Chondrocyte (in vitro differentiated cells): ENCODE measurements at regions not wholly inside any gene's neighbourhood (a gene's known extent, or its start where the extent isn't known, plus 50 kb on each side); places are given as distances from the start of the nearest gene placed in this dataset.
"Not testable (repeated sequence)": the region's sequence is repeated elsewhere in the genome, so short reads cannot be mapped to it uniquely, and the experiment has no call there.

Experiments
- DNase-seq: peaks from one replicate; pipeline ENCODE4 v3.0.0; 2021; ENCODE audit warnings: mixed read lengths, low spot score
- H3K27ac Mint-ChIP-seq: one replicate; pipeline ENCODE4 v1.8.0; 2021; ENCODE audit warnings: mild to moderate bottlenecking, moderate library complexity, mixed read lengths; ENCODE audit not compliant: unreplicated experiment
- H3K27me3 Mint-ChIP-seq: 2 replicates; pipeline ENCODE4 v1.8.0; 2021; ENCODE audit warnings: low read depth, mixed read lengths
- H3K36me3 Mint-ChIP-seq: 2 replicates; pipeline ENCODE4 v1.8.0; 2021; ENCODE audit warnings: low read depth, mixed read lengths
- H3K4me1 Mint-ChIP-seq: 2 replicates; pipeline ENCODE4 v1.8.0; 2021; ENCODE audit warnings: low read depth, mild to moderate bottlenecking, mixed read lengths
- H3K4me3 Mint-ChIP-seq: one replicate; pipeline ENCODE4 v1.8.0; 2021; ENCODE audit warnings: mild to moderate bottlenecking, moderate library complexity, mixed read lengths; ENCODE audit not compliant: unreplicated experiment
- H3K9me3 Mint-ChIP-seq: 2 replicates; pipeline ENCODE4 v1.8.0; 2021; ENCODE audit warnings: low read depth, mixed read lengths
- TF ChIP-seq, protein P1 (sequence below): fragments of 200-600 bp; sonication (generic); IDR thresholded peaks from 2 replicates; pipeline ENCODE4 v1.5.0; 2021; ENCODE audit warnings: antibody characterized with exemption, mild to moderate bottlenecking, moderate library complexity

DNA sequence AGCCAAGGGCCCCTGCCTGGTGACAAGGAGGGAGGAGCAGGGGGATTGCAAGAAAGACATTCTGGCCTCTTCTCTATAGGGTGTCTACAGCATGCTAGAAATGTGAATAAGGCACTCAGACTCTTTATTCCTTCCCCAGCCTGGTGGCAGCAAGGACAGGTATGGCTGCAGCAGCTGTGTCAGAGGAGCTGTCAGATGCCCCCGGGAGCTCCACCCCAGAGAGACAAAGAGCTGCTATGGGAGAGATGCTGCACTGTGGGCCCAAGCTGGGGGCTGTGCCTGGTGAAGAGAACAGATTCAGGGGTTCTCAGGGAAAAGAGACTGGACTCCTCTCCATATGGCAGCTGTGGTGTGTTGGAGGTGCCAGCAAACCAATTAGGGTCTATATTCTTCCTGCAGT, 1063.3 kb downstream of the OLFM4 start:
- Mint-ChIP-seq H3K9me3 (peaks cover 28% of the 10 kb centered on the region), H3K4me3 (no peak overlapping the region), H3K4me1 (no peaks in the 10 kb centered on the region), H3K36me3 (no peaks in the 10 kb centered on the region), H3K27ac (no peak overlapping the region), H3K27me3 (peaks cover 1% of the 10 kb centered on the region)
- DNase-seq: no peak
- TF ChIP-seq, protein P1, sequence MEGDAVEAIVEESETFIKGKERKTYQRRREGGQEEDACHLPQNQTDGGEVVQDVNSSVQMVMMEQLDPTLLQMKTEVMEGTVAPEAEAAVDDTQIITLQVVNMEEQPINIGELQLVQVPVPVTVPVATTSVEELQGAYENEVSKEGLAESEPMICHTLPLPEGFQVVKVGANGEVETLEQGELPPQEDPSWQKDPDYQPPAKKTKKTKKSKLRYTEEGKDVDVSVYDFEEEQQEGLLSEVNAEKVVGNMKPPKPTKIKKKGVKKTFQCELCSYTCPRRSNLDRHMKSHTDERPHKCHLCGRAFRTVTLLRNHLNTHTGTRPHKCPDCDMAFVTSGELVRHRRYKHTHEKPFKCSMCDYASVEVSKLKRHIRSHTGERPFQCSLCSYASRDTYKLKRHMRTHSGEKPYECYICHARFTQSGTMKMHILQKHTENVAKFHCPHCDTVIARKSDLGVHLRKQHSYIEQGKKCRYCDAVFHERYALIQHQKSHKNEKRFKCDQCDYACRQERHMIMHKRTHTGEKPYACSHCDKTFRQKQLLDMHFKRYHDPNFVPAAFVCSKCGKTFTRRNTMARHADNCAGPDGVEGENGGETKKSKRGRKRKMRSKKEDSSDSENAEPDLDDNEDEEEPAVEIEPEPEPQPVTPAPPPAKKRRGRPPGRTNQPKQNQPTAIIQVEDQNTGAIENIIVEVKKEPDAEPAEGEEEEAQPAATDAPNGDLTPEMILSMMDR: no peak

DNA sequence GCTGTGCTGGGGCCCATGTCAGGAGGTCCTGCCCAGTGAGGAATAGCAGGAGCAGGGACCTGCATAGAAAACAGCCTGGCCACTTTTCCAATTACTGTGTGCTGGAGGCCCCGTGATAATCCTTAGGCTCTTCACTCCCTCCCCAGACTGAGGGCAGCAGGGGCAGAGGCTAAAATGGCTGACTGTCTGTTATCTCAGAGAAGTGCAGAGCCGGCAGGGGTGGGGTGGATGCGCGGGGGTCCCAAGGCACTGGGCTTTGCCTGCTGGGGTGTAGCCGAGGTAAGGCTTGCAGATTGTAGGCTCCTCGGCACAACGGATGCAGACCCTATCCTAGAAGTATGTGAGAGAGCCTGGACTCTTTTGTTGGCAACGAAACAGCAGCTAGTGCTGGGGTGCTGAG, 1064.1 kb downstream of the OLFM4 start:
- H3K9me3 Mint-ChIP-seq: peaks cover 28% of the 10 kb centered on the region
- no peak overlapping the region for H3K27ac Mint-ChIP-seq
- H3K4me3 Mint-ChIP-seq: no peak overlapping the region
- no peaks in the 10 kb centered on the region for H3K36me3 Mint-ChIP-seq
- H3K4me1 Mint-ChIP-seq: no peaks in the 10 kb centered on the region
- H3K27me3 Mint-ChIP-seq: peaks cover 3% of the 10 kb centered on the region
- DNase-seq: peak; percentile 59
- TF ChIP-seq, protein P1: no peak

DNA sequence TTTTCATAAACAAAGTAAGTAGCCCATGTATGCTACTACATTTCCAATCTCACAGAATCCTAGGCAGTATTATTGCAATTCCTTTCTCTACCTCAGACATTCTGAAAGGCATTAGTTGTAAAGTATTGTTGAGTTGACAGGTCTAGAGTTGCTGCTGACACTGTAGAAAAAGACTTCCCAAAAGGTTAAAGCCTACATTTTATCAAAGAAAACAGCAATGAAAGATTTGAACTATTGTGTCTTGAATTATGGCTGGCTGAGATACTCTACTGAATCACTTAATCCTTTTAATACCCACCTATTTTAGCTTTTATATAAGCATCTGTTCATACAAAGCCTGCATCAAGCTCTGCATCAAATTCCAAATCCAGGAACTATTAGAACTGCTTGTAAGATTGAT, 1082.0 kb downstream of the OLFM4 start:
- no peaks in the 10 kb centered on the region for H3K9me3 Mint-ChIP-seq
- H3K4me3 Mint-ChIP-seq: no peak overlapping the region
- H3K27me3 Mint-ChIP-seq: peaks cover 2% of the 10 kb centered on the region
- no peak for DNase-seq
- no peak overlapping the region for H3K27ac Mint-ChIP-seq
- H3K4me1 Mint-ChIP-seq: no peaks in the 10 kb centered on the region
- TF ChIP-seq, protein P1: no peak
- no peaks in the 10 kb centered on the region for H3K36me3 Mint-ChIP-seq

DNA sequence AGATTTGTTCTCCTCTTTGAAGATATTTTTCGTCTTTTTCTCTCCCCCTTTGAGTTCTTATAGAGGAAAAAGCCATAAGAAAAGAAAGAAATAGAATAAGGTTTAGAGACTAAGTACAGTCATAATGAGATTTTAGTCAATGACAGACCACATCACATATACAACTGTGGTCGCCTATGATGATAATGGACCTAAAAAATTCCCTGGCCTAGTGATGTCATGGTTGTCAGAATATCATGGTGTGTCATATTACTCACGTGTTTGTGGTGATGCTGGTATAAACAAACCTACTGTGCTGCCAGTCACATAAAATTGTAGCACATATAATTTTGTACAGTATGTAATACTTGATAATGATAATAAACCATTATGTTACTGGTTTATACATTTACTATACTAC, 1096.1 kb downstream of the OLFM4 start:
- H3K36me3 Mint-ChIP-seq: no peaks in the 10 kb centered on the region
- no peaks in the 10 kb centered on the region for H3K4me1 Mint-ChIP-seq
- no peaks in the 10 kb centered on the region for H3K9me3 Mint-ChIP-seq
- H3K4me3 Mint-ChIP-seq: no peak overlapping the region
- no peak for DNase-seq
- H3K27ac Mint-ChIP-seq: no peak overlapping the region
- TF ChIP-seq, protein P1: no peak
- no peaks in the 10 kb centered on the region for H3K27me3 Mint-ChIP-seq

DNA sequence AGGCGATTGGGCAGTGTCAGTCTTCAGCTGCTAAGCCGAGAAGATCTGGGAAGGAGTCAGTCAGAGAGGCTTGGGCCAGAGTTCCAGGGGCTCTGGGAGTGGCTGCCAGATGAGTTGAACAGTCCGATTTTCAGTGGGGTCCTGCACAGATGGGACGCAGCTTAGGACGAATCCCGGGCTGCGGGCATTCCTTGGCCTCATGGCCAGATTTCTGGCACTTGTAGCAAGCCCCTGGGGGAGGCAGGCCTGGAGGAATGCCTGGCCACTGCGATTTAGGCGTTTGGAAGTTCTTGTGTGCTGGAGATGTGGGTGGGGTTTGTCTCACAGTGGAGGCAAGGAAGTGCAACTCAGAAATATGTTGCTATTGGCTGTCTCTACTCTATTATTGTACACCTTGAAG, 1102.3 kb downstream of the OLFM4 start:
- not testable (repeated sequence) for H3K27me3 Mint-ChIP-seq, H3K36me3 Mint-ChIP-seq, H3K27ac Mint-ChIP-seq, H3K4me1 Mint-ChIP-seq, H3K4me3 Mint-ChIP-seq, H3K9me3 Mint-ChIP-seq
- peak; percentile 65 for DNase-seq

DNA sequence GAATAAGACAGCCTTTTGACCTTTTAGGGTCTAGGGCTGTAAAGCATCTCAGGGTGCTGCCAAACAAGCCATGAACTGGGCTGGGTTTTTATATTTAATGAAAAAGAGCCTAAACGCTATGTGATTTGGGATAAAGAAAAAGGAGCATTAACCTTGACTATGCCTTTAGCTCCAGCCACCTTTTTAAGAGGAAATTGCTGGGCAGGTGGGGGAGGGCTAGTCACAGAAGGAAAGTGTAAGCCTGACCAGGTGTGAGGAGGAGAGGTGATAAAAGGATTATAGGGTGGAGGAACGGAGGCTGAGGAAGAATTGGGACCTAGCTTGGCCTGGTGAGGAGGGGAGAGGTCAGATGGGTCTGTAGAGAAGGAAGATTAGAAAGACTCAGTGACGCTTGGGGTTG, 1102.8 kb downstream of the OLFM4 start:
- H3K9me3 Mint-ChIP-seq, H3K27me3 Mint-ChIP-seq, H3K27ac Mint-ChIP-seq, H3K4me3 Mint-ChIP-seq, DNase-seq, H3K36me3 Mint-ChIP-seq, H3K4me1 Mint-ChIP-seq: not testable (repeated sequence)

DNA sequence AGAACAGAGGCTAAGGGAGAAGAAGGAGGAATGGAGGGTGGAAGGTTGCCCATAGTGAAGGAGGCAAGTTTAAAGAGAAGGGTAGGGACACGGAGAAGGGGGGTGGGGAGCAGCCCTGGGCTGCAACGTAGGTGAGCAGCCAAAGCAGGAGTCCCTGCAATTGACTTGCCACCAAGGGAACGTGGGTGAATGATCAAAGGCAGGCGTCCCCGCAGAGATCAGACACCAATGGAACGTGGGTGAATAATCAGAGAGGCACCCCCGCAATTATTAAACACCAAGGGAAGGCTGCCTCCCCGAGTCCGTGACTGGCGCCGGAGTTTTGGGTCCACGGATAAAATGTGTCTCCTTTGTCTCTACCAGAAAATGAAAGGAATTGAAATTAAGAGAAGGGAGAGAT, 1103.5 kb downstream of the OLFM4 start:
- H3K4me1 Mint-ChIP-seq: not testable (repeated sequence)

DNA sequence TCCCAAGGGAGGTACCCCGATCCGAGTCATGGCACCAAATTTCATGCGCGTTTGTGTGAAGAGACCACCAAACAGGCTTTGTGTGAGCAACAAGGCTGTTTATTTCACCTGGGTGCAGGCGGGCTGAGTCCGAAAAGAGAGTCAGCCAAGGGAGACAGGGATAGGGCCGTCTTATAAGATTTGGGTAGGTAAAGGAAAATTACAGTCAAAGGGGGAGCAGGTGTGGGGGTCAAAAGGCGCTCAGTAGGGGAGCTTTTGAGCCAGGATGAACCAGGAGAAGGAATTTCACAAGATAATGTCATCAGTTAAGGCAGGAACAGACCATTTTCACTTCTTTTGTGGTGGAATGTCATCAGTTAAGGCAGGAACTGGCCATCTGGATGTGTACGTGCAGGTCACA, 1104.1 kb downstream of the OLFM4 start:
- DNase-seq: peak; percentile 41
- H3K36me3 Mint-ChIP-seq, H3K4me1 Mint-ChIP-seq, H3K27me3 Mint-ChIP-seq, H3K9me3 Mint-ChIP-seq, H3K4me3 Mint-ChIP-seq, H3K27ac Mint-ChIP-seq: not testable (repeated sequence)

More for the DNA sequence above, 1103.5 kb downstream of the OLFM4 start:
- H3K27ac Mint-ChIP-seq, H3K9me3 Mint-ChIP-seq, H3K27me3 Mint-ChIP-seq, H3K36me3 Mint-ChIP-seq, H3K4me3 Mint-ChIP-seq: not testable (repeated sequence)
- peak; percentile 32 for DNase-seq
